ENCODE measurements at regions not wholly inside any gene's neighbourhood (a gene's known extent, or its start where the extent isn't known, plus 50 kb on each side); places are given as distances from the start of the nearest gene placed in this dataset.
"Not testable (repeated sequence)": the region's sequence is repeated elsewhere in the genome, so short reads cannot be mapped to it uniquely, and the experiment has no call there.

- no peaks in the 10 kb centered on the region for H3K4me1 ChIP-seq (ENCODE audit: insufficient read depth)
- no peaks in the 10 kb centered on the region for H3K27me3 ChIP-seq (replicated peaks; ENCODE audit: insufficient read depth)
- no peak overlapping the region for H2AFZ ChIP-seq
- no peaks in the 10 kb centered on the region for H3F3A ChIP-seq (ENCODE audit: insufficient read depth)
- no peaks in the 10 kb centered on the region for H3K36me3 ChIP-seq (ENCODE audit: low read depth)
- in situ Hi-C loops (cut with MboI), result no loop called here
- H3K27ac ChIP-seq, result no peak overlapping the region
- no peaks in the 10 kb centered on the region for H4K20me1 ChIP-seq (ENCODE audit: insufficient read depth)
- H3K79me2 ChIP-seq (ENCODE audit: insufficient read depth), result no peaks in the 10 kb centered on the region
- H3K4me3 ChIP-seq, result no peak overlapping the region
- no peaks in the 10 kb centered on the region for H3K9me3 ChIP-seq (ENCODE audit: low read depth)
- no peaks in the 10 kb centered on the region for H3K9me2 ChIP-seq (ENCODE audit: insufficient read depth)
- 21 to 25% methylated on average over 2 of the region's 2 CpGs for WGBS, 2 experiments (ENCODE audit: low coverage in 1 of 2, low lambda C conversion rate in 2 of 2, missing lambda C conversion rate in 2 of 2)
- no peak for DNase-seq
- no peak overlapping the region for H3K4me2 ChIP-seq (ENCODE audit: unreplicated experiment)
- no peak for TF ChIP-seq EZH2phosphoT487 (IDR thresholded peaks at IDR 0.05; ENCODE audit: insufficient read depth, low read depth)
- TF ChIP-seq EZH2 (IDR thresholded peaks at IDR 0.05; ENCODE audit: insufficient read depth, poor library complexity, severe bottlenecking), result no peak
- H3K9ac ChIP-seq, result no peak overlapping the region
Measured at GRCh38 chr7:68217426-68217825, 1220.8 kb downstream of the TYW1 start.

- TF ChIP-seq EZH2phosphoT487 (IDR thresholded peaks at IDR 0.05; ENCODE audit: insufficient read depth, low read depth), result no peak
- TF ChIP-seq EZH2 (IDR thresholded peaks at IDR 0.05; ENCODE audit: insufficient read depth, poor library complexity, severe bottlenecking), result no peak
- Histone ChIP-seq H3K9me3 (ENCODE audit: low read depth) (no peaks in the 10 kb centered on the region), H3K4me1 (ENCODE audit: insufficient read depth) (no peaks in the 10 kb centered on the region), H2AFZ (no peak overlapping the region), H3K9me2 (ENCODE audit: insufficient read depth) (no peaks in the 10 kb centered on the region), H3K27me3 (replicated peaks; ENCODE audit: insufficient read depth) (no peaks in the 10 kb centered on the region), H3F3A (ENCODE audit: insufficient read depth) (no peaks in the 10 kb centered on the region), H3K9ac (no peak overlapping the region), H4K20me1 (ENCODE audit: insufficient read depth) (no peaks in the 10 kb centered on the region), H3K36me3 (ENCODE audit: low read depth) (no peaks in the 10 kb centered on the region), H3K4me3 (no peak overlapping the region), H3K27ac (no peak overlapping the region), H3K79me2 (ENCODE audit: insufficient read depth) (no peaks in the 10 kb centered on the region), H3K4me2 (ENCODE audit: unreplicated experiment) (no peak overlapping the region)
- WGBS, 2 experiments (ENCODE audit: low coverage in 1 of 2, low lambda C conversion rate in 2 of 2, missing lambda C conversion rate in 2 of 2), result 0% methylated on average over 1 of the region's 1 CpG
- in situ Hi-C loops (cut with MboI), result no loop called here
- DNase-seq, result no peak
Measured at GRCh38 chr7:68218461-68218860, 1221.8 kb downstream of the TYW1 start.

- in situ Hi-C loops (cut with MboI), result no loop called here
- Histone ChIP-seq H3K27ac (no peak overlapping the region), H3K4me2 (ENCODE audit: unreplicated experiment) (no peak overlapping the region), H3K36me3 (ENCODE audit: low read depth) (no peaks in the 10 kb centered on the region), H3K79me2 (ENCODE audit: insufficient read depth) (no peaks in the 10 kb centered on the region), H3K9me2 (ENCODE audit: insufficient read depth) (no peaks in the 10 kb centered on the region), H3K4me1 (ENCODE audit: insufficient read depth) (no peaks in the 10 kb centered on the region), H3K27me3 (replicated peaks; ENCODE audit: insufficient read depth) (no peaks in the 10 kb centered on the region), H3K4me3 (no peak overlapping the region), H4K20me1 (ENCODE audit: insufficient read depth) (no peaks in the 10 kb centered on the region), H3K9me3 (ENCODE audit: low read depth) (no peaks in the 10 kb centered on the region), H3F3A (ENCODE audit: insufficient read depth) (no peaks in the 10 kb centered on the region), H2AFZ (no peak overlapping the region), H3K9ac (no peak overlapping the region)
- 0 to 4% methylated on average over 1 of the region's 1 CpG for WGBS, 2 experiments (ENCODE audit: low coverage in 1 of 2, low lambda C conversion rate in 2 of 2, missing lambda C conversion rate in 2 of 2)
- TF ChIP-seq EZH2 (IDR thresholded peaks at IDR 0.05; ENCODE audit: insufficient read depth, poor library complexity, severe bottlenecking) (no peak), EZH2phosphoT487 (IDR thresholded peaks at IDR 0.05; ENCODE audit: insufficient read depth, low read depth) (no peak)
- DNase-seq, result no peak
Measured at GRCh38 chr7:68222311-68222710, 1225.7 kb downstream of the TYW1 start.

- Histone ChIP-seq H3K9ac (no peak overlapping the region), H3K79me2 (ENCODE audit: insufficient read depth) (no peaks in the 10 kb centered on the region), H3K4me1 (ENCODE audit: insufficient read depth) (no peaks in the 10 kb centered on the region), H3F3A (ENCODE audit: insufficient read depth) (no peaks in the 10 kb centered on the region), H3K4me2 (ENCODE audit: unreplicated experiment) (no peak overlapping the region), H3K27ac (no peak overlapping the region), H3K4me3 (no peak overlapping the region), H3K9me3 (ENCODE audit: low read depth) (no peaks in the 10 kb centered on the region), H3K9me2 (ENCODE audit: insufficient read depth) (no peaks in the 10 kb centered on the region), H3K27me3 (replicated peaks; ENCODE audit: insufficient read depth) (no peaks in the 10 kb centered on the region), H3K36me3 (ENCODE audit: low read depth) (no peaks in the 10 kb centered on the region), H2AFZ (no peak overlapping the region), H4K20me1 (ENCODE audit: insufficient read depth) (no peaks in the 10 kb centered on the region)
- no peak for TF ChIP-seq EZH2phosphoT487 (IDR thresholded peaks at IDR 0.05; ENCODE audit: insufficient read depth, low read depth)
- no peak for TF ChIP-seq EZH2 (IDR thresholded peaks at IDR 0.05; ENCODE audit: insufficient read depth, poor library complexity, severe bottlenecking)
- in situ Hi-C loops (cut with MboI), result no loop called here
- DNase-seq, result no peak
- WGBS, 2 experiments (ENCODE audit: low coverage in 1 of 2, low lambda C conversion rate in 2 of 2, missing lambda C conversion rate in 2 of 2), result 7 to 9% methylated on average over 10 of the region's 10 CpGs
Measured at GRCh38 chr7:68224041-68224741, 1227.6 kb downstream of the TYW1 start.

- DNase-seq; H3K27ac ChIP-seq; H3K27me3 ChIP-seq (replicated peaks; ENCODE audit: insufficient read depth); in situ Hi-C loops (cut with MboI); H2AFZ ChIP-seq; H3K36me3 ChIP-seq (ENCODE audit: low read depth); H3K9me2 ChIP-seq (ENCODE audit: insufficient read depth); H3K79me2 ChIP-seq (ENCODE audit: insufficient read depth); H3F3A ChIP-seq (ENCODE audit: insufficient read depth); H3K4me1 ChIP-seq (ENCODE audit: insufficient read depth); H4K20me1 ChIP-seq (ENCODE audit: insufficient read depth); H3K4me2 ChIP-seq (ENCODE audit: unreplicated experiment); H3K9me3 ChIP-seq (ENCODE audit: low read depth); H3K9ac ChIP-seq; H3K4me3 ChIP-seq: not testable (repeated sequence)
- WGBS, 2 experiments (ENCODE audit: low coverage in 1 of 2, low lambda C conversion rate in 2 of 2, missing lambda C conversion rate in 2 of 2), result 73% methylated on average over 3 of the region's 28 CpGs; no CpG with 5 or more reads in 1 of the 2 experiments
Measured at GRCh38 chr7:68231011-68231410, 1234.4 kb downstream of the TYW1 start.

Measured in GM23248 (cell line).